SU-DHL-6 (cell line): ENCODE measurements at regions not wholly inside any gene's neighbourhood (a gene's known extent, or its start where the extent isn't known, plus 50 kb on each side); places are given as distances from the start of the nearest gene placed in this dataset.
"Not testable (repeated sequence)": the region's sequence is repeated elsewhere in the genome, so short reads cannot be mapped to it uniquely, and the experiment has no call there.

Experiments
- H2AFZ ChIP-seq: fragments of 200-600 bp; sonication (generic); 2 replicates; pipeline ENCODE4 v1.6.1; 2014; ENCODE audit warnings: low read depth, mild to moderate bottlenecking, moderate library complexity, mixed read lengths, antibody characterized with exemption, low read length; ENCODE audit not compliant: severe bottlenecking
- H3F3A ChIP-seq: fragments of 200-600 bp; shearing (Covaris generic); 2 replicates; pipeline ENCODE4 v1.6.0; 2016; ENCODE audit warnings: antibody characterized with exemption, mild to moderate bottlenecking; ENCODE audit not compliant: insufficient read depth
- H3K27ac ChIP-seq: fragments of 200-600 bp; sonication (generic); 2 replicates; pipeline ENCODE4 v1.5.1; 2016; ENCODE audit warnings: low read depth, mild to moderate bottlenecking, low read length, moderate library complexity, mixed read lengths
- H3K27me3 ChIP-seq: fragments of 200-600 bp; sonication (generic), shearing (Covaris generic); 2 replicates; pipeline ENCODE4 v1.6.0; 2014; ENCODE audit warnings: mild to moderate bottlenecking, low read length
- H3K36me3 ChIP-seq: fragments of 200-600 bp; sonication (generic); 2 replicates; pipeline ENCODE4 v1.6.1; 2014; ENCODE audit warnings: mild to moderate bottlenecking, low read length, mixed read lengths
- H3K4me2 ChIP-seq: fragments of 300-600, 200-600 bp; shearing (Covaris generic), sonication (generic); 2 replicates; pipeline ENCODE4 v1.6.0; 2014; ENCODE audit warnings: low read length, low read depth, mild to moderate bottlenecking; ENCODE audit not compliant: poor library complexity, severe bottlenecking
- H3K4me3 ChIP-seq: fragments of 200-600 bp; sonication (generic); 2 replicates; pipeline ENCODE4 v1.5.1; 2014; ENCODE audit warnings: antibody characterized with exemption, low read length, mild to moderate bottlenecking, mixed read lengths; ENCODE audit not compliant: insufficient read depth, poor library complexity, severe bottlenecking
- H3K79me2 ChIP-seq: fragments of 200-600 bp; sonication (generic); 2 replicates; pipeline ENCODE4 v1.6.1; 2014; ENCODE audit warnings: mild to moderate bottlenecking, low read length, moderate library complexity; ENCODE audit not compliant: insufficient read depth
- H3K9ac ChIP-seq: fragments of 200-600 bp; sonication (generic); 2 replicates; pipeline ENCODE4 v1.7.0; 2014; ENCODE audit warnings: mild to moderate bottlenecking, low read length
- H3K9me2 ChIP-seq: fragments of 200-600 bp; sonication (generic); replicated peaks from 2 replicates; pipeline ENCODE4 v1.6.1; 2014; ENCODE audit warnings: low read length; ENCODE audit not compliant: insufficient read depth
- H3K9me3 ChIP-seq: fragments of 200-600 bp; sonication (generic); 2 replicates; pipeline ENCODE4 v1.6.1; 2014; ENCODE audit warnings: low read length, mixed read lengths; ENCODE audit not compliant: insufficient read depth
- H4K20me1 ChIP-seq: fragments of 200-600 bp; sonication (generic); 2 replicates; pipeline ENCODE4 v1.6.1; 2014; ENCODE audit warnings: low read depth, mild to moderate bottlenecking, antibody characterized with exemption, low read length, moderate library complexity, mixed read lengths
- EZH2phosphoT487 ChIP-seq: fragments of 200-600 bp; sonication (generic), shearing (Covaris generic); conservative IDR thresholded peaks from 2 replicates; pipeline ENCODE4 v1.6.1; 2018; ENCODE audit warnings: mild to moderate bottlenecking, antibody characterized with exemption, low read length, moderate library complexity, mixed read lengths
- TF ChIP-seq, protein P1 (sequence below): fragments of 200-600 bp; sonication (generic); IDR thresholded peaks from one replicate; pipeline ENCODE4 v1.5.1; 2017; ENCODE audit warnings: antibody characterized with exemption, mild to moderate bottlenecking, low read length, moderate library complexity; ENCODE audit not compliant: insufficient read depth, poor library complexity, severe bottlenecking

DNA sequence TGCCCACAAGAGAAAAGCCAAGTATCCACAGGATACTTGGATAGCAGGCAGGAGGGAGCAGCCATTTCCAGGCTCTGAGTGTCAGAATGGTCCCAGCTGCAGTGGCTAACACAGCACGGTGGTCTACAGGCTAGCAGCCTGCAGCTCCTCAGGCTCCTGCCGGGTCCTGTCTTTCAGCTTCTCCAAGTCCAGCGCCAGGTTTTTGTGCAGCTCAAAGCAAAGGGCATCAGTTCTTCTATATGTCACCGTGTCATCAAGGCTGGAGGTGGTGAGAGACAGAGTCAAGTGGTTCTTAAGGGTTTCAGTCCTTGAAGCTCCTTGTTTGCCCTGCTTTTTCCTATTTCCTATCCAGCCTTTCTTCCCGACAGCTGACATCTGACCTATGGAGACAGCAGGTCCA, 188.6 kb downstream of the NUFIP1 start:
- H3K4me2 ChIP-seq: no peak overlapping the region
- H3K9ac ChIP-seq: no peak overlapping the region
- no peaks in the 10 kb centered on the region for H3K36me3 ChIP-seq
- H3K27ac ChIP-seq: no peak overlapping the region
- H4K20me1 ChIP-seq: no peaks in the 10 kb centered on the region
- 0 out of 2 replicates have a peak, but pooled peaks cover 2% of the 10 kb centered on the region for H3K27me3 ChIP-seq
- H3K79me2 ChIP-seq: no peaks in the 10 kb centered on the region
- H3K9me2 ChIP-seq: no peaks in the 10 kb centered on the region
- no peak overlapping the region for H3K4me3 ChIP-seq
- TF ChIP-seq, protein P1, sequence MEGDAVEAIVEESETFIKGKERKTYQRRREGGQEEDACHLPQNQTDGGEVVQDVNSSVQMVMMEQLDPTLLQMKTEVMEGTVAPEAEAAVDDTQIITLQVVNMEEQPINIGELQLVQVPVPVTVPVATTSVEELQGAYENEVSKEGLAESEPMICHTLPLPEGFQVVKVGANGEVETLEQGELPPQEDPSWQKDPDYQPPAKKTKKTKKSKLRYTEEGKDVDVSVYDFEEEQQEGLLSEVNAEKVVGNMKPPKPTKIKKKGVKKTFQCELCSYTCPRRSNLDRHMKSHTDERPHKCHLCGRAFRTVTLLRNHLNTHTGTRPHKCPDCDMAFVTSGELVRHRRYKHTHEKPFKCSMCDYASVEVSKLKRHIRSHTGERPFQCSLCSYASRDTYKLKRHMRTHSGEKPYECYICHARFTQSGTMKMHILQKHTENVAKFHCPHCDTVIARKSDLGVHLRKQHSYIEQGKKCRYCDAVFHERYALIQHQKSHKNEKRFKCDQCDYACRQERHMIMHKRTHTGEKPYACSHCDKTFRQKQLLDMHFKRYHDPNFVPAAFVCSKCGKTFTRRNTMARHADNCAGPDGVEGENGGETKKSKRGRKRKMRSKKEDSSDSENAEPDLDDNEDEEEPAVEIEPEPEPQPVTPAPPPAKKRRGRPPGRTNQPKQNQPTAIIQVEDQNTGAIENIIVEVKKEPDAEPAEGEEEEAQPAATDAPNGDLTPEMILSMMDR: no peak
- TF ChIP-seq EZH2phosphoT487: no peak
- no peak overlapping the region for H2AFZ ChIP-seq
- H3K9me3 ChIP-seq: no peaks in the 10 kb centered on the region
- H3F3A ChIP-seq: no peaks in the 10 kb centered on the region

DNA sequence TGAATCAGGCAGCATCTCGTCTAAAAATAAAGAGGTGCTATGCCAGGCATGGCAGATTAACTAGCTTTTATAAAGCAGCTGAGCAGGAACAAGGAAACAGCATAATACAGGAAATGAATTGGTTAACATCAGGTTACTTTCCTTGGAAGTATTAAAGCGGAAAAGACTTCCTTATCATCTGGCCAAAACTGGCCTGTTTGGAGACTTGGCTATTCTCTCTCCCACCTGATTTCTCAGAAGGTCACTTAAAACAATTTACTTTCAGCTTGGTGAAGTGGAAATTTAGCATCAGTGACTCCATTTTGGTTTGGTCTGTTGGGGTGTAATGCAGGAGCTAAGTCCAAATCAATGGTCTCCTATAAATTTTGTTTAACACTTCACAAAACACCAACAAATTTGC, 191.6 kb downstream of the NUFIP1 start:
- Histone ChIP-seq H2AFZ (no peak overlapping the region), H3K4me2 (no peak overlapping the region)
- TF ChIP-seq, protein P1: no peak
- no peak for TF ChIP-seq EZH2phosphoT487

DNA sequence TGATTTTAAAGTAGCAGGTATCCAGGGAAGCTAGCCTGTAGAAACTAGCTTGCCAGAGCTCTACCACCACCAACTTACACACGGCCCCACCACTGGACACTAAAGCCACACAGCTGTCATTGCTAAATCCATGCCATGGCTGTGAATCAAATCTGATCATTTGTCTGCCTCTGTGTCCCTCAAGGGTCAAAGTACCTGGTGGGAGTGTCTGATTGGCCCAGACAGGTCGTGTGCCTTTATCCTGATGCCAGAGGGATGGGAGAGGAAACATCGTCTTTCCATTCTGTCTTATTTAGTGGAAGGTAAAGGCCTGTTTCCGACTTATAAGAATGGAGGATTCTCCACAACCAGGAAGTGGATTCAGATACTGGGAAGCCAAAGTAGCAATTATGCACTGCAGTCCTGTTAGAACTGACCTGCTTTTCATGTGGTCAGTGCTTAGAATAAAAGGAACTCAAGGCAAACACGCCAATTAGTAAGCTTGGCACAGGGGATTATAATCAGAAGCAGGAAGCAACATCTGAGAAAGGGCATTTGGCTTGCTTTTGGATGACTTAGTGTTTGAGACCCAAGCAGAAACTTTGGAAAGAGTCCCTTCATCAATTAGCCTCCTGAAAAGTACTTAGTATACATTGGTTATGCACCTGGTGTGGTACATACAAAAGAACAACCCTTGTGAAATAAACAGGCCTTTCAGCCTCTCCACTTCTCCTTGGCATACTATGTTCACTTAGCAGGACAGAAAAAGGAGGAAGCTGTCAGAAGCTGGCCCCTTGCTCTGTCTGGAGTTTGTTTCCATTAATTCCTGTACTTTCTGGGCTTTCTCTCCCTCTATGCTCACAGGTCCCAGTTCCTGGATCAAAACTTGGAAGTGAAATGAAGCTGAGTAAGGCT, 192.4 kb downstream of the NUFIP1 start:
- Histone ChIP-seq H3K9me2 (no peaks in the 10 kb centered on the region), H3K4me2 (no peak overlapping the region), H3K36me3 (no peaks in the 10 kb centered on the region), H2AFZ (no peak overlapping the region), H3K79me2 (no peaks in the 10 kb centered on the region), H3K9me3 (no peaks in the 10 kb centered on the region), H3K9ac (no peak overlapping the region), H3K4me3 (no peak overlapping the region), H3K27me3 (no peaks in the 10 kb centered on the region), H3F3A (no peaks in the 10 kb centered on the region), H4K20me1 (no peaks in the 10 kb centered on the region), H3K27ac (no peak overlapping the region)
- TF ChIP-seq, protein P1: no peak
- TF ChIP-seq EZH2phosphoT487: no peak

More for the DNA sequence above, 191.6 kb downstream of the NUFIP1 start:
- Histone ChIP-seq H3K27ac (no peak overlapping the region), H3K27me3 (no peaks in the 10 kb centered on the region), H3F3A (no peaks in the 10 kb centered on the region), H3K9me2 (no peaks in the 10 kb centered on the region), H3K9me3 (no peaks in the 10 kb centered on the region), H3K4me3 (no peak overlapping the region), H3K36me3 (no peaks in the 10 kb centered on the region), H4K20me1 (no peaks in the 10 kb centered on the region), H3K79me2 (no peaks in the 10 kb centered on the region), H3K9ac (no peak overlapping the region)

DNA sequence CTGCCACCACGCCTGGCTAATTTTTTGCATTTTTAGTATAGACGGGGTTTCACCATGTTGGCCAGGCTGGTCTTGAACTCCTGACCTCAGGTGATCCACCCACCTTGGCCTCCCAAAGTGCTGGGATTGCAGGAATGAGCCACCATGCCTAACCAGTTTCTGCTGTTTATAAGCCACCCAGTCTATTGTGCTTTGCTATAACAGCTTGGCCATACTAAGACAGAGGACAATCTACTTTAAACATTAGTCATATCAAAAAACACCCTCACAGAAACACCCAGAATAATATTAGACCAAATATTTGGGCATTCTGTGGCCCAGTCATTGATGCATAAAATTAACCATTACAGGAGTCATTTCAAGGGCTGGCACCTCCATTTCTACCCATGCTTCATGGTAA, 193.2 kb downstream of the NUFIP1 start:
- not testable (repeated sequence) for H3K36me3 ChIP-seq, H3K9me2 ChIP-seq, H3K27me3 ChIP-seq, H3K4me3 ChIP-seq, H4K20me1 ChIP-seq, H3K4me2 ChIP-seq, H3K9me3 ChIP-seq, H2AFZ ChIP-seq, H3K9ac ChIP-seq, H3K79me2 ChIP-seq, H3F3A ChIP-seq, H3K27ac ChIP-seq
